ENCODE measurements at regions not wholly inside any gene's neighbourhood (a gene's known extent, or its start where the extent isn't known, plus 50 kb on each side); places are given as distances from the start of the nearest gene placed in this dataset.

DNA sequence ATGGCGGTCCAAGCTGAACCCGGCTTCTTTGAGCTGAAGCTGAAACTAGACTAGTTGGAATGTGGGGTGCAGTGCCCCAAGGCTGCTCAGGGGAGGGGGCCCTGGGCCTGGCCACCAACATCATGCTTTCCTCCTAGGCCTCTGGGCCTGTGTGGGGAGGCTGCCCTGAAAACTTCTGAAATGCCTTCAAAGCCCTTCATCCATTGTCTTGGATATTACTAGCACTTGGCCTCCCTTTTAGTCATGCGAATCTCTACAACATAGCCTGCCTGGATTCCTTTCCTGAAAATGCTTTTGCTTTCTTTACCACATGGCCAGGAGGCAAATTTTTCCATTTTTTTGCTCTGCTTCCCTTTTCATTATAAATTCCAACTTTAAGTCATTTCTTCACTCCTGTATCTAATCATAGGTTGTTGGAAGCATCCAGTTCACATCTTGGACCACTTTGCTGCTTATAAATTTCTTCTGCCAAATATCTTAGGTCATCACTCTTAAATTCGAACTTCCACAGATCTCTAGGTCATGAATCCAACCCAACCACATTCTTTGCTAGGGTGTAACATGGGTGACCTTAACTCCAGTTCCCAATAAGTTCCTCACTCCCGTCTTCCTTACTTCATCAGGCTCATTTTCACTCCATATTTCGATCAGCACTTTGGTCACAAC, 103.4 kb downstream of the DDIT4L start:
- ATAC-seq: no peak
- no peaks in the 10 kb centered on the region for H3K9me3 Mint-ChIP-seq
- H3K4me3 ChIP-seq (ENCODE audit: low read length): no peak overlapping the region
- no peaks in the 10 kb centered on the region for H3K36me3 Mint-ChIP-seq
- no peak overlapping the region for H3K4me3 Mint-ChIP-seq
- no peak for DNase-seq
- H3K9me3 ChIP-seq (ENCODE audit: control insufficient read depth, insufficient read depth, low read length): no peaks in the 10 kb centered on the region
- TF ChIP-seq, protein P1, sequence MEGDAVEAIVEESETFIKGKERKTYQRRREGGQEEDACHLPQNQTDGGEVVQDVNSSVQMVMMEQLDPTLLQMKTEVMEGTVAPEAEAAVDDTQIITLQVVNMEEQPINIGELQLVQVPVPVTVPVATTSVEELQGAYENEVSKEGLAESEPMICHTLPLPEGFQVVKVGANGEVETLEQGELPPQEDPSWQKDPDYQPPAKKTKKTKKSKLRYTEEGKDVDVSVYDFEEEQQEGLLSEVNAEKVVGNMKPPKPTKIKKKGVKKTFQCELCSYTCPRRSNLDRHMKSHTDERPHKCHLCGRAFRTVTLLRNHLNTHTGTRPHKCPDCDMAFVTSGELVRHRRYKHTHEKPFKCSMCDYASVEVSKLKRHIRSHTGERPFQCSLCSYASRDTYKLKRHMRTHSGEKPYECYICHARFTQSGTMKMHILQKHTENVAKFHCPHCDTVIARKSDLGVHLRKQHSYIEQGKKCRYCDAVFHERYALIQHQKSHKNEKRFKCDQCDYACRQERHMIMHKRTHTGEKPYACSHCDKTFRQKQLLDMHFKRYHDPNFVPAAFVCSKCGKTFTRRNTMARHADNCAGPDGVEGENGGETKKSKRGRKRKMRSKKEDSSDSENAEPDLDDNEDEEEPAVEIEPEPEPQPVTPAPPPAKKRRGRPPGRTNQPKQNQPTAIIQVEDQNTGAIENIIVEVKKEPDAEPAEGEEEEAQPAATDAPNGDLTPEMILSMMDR (IDR thresholded peaks at IDR 0.05): no peak
- H3K36me3 ChIP-seq (ENCODE audit: control insufficient read depth, insufficient read depth, low read length): no peaks in the 10 kb centered on the region
- WGBS (ENCODE audit: insufficient coverage): 94% methylated on average over 6 of the region's 6 CpGs
- peaks cover 0 to 8% of the 10 kb centered on the region in 2 donors for H3K27me3 Mint-ChIP-seq (ENCODE audit: low read depth in 2 of 2)
- H3K27me3 ChIP-seq (ENCODE audit: control insufficient read depth, insufficient read depth, low read length): no peaks in the 10 kb centered on the region
- intact Hi-C loops (cut with micrococcal nuclease): no loop called here
- no peak overlapping the region for H3K27ac ChIP-seq (ENCODE audit: low read length)
- H3K27ac Mint-ChIP-seq: no peak overlapping the region
- no peaks in the 10 kb centered on the region for H3K4me1 Mint-ChIP-seq
- H3K4me1 ChIP-seq (ENCODE audit: control insufficient read depth, insufficient read depth, low read length): no peaks in the 10 kb centered on the region

DNA sequence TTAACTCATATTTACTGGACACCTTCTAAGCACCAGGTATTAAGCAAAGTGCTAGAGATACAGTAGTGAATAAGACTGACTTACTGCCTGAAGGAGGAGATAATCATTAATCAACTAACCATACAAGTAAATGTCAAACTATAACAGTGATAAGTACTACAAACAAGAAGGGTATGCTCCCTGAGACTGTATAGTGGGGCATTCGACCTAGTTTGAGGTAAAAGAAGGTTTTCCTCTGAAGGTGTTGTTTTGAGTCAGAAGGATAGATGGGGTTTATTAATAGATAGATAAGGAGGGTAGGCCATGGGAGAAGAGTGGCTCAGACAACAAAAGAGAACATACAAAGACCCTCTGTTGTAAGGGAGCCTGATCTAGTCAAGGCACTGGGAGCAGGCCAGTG, 105.4 kb downstream of the DDIT4L start:
- Histone ChIP-seq H3K27ac (ENCODE audit: low read length) (no peak overlapping the region), H3K36me3 (ENCODE audit: control insufficient read depth, insufficient read depth, low read length) (no peaks in the 10 kb centered on the region), H3K27me3 (ENCODE audit: control insufficient read depth, insufficient read depth, low read length) (no peaks in the 10 kb centered on the region), H3K4me1 (ENCODE audit: control insufficient read depth, insufficient read depth, low read length) (peaks cover 4% of the 10 kb centered on the region), H3K9me3 (ENCODE audit: control insufficient read depth, insufficient read depth, low read length) (no peaks in the 10 kb centered on the region), H3K4me3 (ENCODE audit: low read length) (no peak overlapping the region)
- no peak overlapping the region for H3K27ac Mint-ChIP-seq
- TF ChIP-seq, protein P1 (IDR thresholded peaks at IDR 0.05): no peak
- peaks cover 0 to 2% of the 10 kb centered on the region in 2 donors for H3K27me3 Mint-ChIP-seq (ENCODE audit: low read depth in 2 of 2)
- H3K36me3 Mint-ChIP-seq: no peaks in the 10 kb centered on the region
- WGBS (ENCODE audit: insufficient coverage): 55% methylated on average over 1 of the region's 1 CpG
- no peaks in the 10 kb centered on the region for H3K9me3 Mint-ChIP-seq
- no peak for DNase-seq
- intact Hi-C loops (cut with micrococcal nuclease): no loop called here
- peaks cover 4 to 5% of the 10 kb centered on the region in 2 donors for H3K4me1 Mint-ChIP-seq
- ATAC-seq: no peak
- H3K4me3 Mint-ChIP-seq: no peak overlapping the region

DNA sequence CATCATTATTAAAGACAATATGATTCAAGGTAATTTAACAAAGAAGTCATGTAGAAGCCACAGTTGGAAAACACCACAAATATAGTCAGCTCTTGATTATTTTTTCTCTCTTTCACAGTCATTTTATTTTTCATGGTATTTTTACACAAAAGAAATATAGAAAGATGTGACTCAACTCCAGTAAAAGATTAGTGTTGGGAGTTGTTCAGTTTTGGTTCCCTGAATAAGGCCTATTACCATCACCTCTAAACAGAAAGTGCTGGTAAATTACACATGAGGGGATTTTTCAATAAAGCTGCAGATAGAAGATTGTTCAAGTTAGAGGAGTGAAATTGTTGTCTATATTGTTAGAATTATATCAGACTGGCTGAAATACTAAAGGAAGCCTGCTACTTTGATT, 107.0 kb downstream of the DDIT4L start:
- Histone ChIP-seq H3K27me3 (ENCODE audit: control insufficient read depth, insufficient read depth, low read length) (no peaks in the 10 kb centered on the region), H3K36me3 (ENCODE audit: control insufficient read depth, insufficient read depth, low read length) (no peaks in the 10 kb centered on the region), H3K9me3 (ENCODE audit: control insufficient read depth, insufficient read depth, low read length) (no peaks in the 10 kb centered on the region), H3K4me3 (ENCODE audit: low read length) (no peak overlapping the region), H3K4me1 (ENCODE audit: control insufficient read depth, insufficient read depth, low read length) (peaks cover 14% of the 10 kb centered on the region), H3K27ac (ENCODE audit: low read length) (no peak overlapping the region)
- H3K4me1 Mint-ChIP-seq: peaks cover 15 to 17% of the 10 kb centered on the region in 2 donors
- no peak overlapping the region for H3K27ac Mint-ChIP-seq
- DNase-seq (no peak), ATAC-seq (no peak)
- H3K4me3 Mint-ChIP-seq: no peak overlapping the region
- no peaks in the 10 kb centered on the region for H3K9me3 Mint-ChIP-seq
- H3K27me3 Mint-ChIP-seq (ENCODE audit: low read depth in 2 of 2): no peaks in the 10 kb centered on the region
- intact Hi-C loops (cut with micrococcal nuclease): no loop called here
- no peaks in the 10 kb centered on the region for H3K36me3 Mint-ChIP-seq
- TF ChIP-seq, protein P1 (IDR thresholded peaks at IDR 0.05): no peak

DNA sequence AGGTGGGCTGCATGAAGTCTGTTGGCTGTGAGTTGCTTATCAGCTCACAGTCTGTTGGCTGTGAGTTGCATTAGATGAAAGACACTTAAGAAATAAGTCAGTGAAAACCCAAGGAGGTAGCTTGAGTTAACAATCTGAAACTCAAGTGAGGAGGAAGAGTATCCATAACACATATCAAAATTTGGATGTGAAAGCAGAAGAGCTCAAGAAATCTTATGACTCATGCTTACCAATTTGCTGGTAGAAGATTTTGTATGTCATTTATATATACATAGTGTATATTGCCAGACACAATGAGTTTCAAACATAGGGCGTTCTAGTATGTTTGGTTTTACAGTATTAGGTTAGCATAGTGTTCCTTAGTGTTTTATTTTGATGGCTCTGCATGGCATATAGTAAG, 107.4 kb downstream of the DDIT4L start:
- intact Hi-C loops (cut with micrococcal nuclease): no loop called here
- Histone ChIP-seq H3K36me3 (ENCODE audit: control insufficient read depth, insufficient read depth, low read length) (no peaks in the 10 kb centered on the region), H3K9me3 (ENCODE audit: control insufficient read depth, insufficient read depth, low read length) (no peaks in the 10 kb centered on the region), H3K4me3 (ENCODE audit: low read length) (no peak overlapping the region), H3K27me3 (ENCODE audit: control insufficient read depth, insufficient read depth, low read length) (no peaks in the 10 kb centered on the region), H3K4me1 (ENCODE audit: control insufficient read depth, insufficient read depth, low read length) (peaks cover 14% of the 10 kb centered on the region), H3K27ac (ENCODE audit: low read length) (no peak overlapping the region)
- peaks cover 15 to 17% of the 10 kb centered on the region in 2 donors for H3K4me1 Mint-ChIP-seq
- H3K4me3 Mint-ChIP-seq: no peak overlapping the region
- DNase-seq (no peak), ATAC-seq (no peak)
- H3K9me3 Mint-ChIP-seq: no peaks in the 10 kb centered on the region
- H3K27me3 Mint-ChIP-seq (ENCODE audit: low read depth in 2 of 2): no peaks in the 10 kb centered on the region
- no peaks in the 10 kb centered on the region for H3K36me3 Mint-ChIP-seq
- TF ChIP-seq, protein P1 (IDR thresholded peaks at IDR 0.05): no peak
- 57% methylated on average over 1 of the region's 1 CpG for WGBS (ENCODE audit: insufficient coverage)
- H3K27ac Mint-ChIP-seq: no peak overlapping the region
